Keratinocyte (primary cell): ENCODE measurements at regions not wholly inside any gene's neighbourhood (a gene's known extent, or its start where the extent isn't known, plus 50 kb on each side); places are given as distances from the start of the nearest gene placed in this dataset.

ENCODE experiments used
- EZH2 ChIP-seq: IDR thresholded peaks from one replicate; pipeline ENCODE4 v1.6.1; 2012; ENCODE audit warnings: inconsistent platforms, mild to moderate bottlenecking, low read length, moderate library complexity
- TF ChIP-seq, protein P1 (sequence below), 3 experiments: IDR thresholded peaks in 1 of 3; conservative IDR thresholded peaks in 1 of 3; optimal IDR thresholded peaks in 1 of 3; 2 replicates in 2 of 3; 3 replicates in 1 of 3; pipeline versions ENCODE3 to v1.5.1; 2011; ENCODE audit warnings: low read length in 3 of 3, mild to moderate bottlenecking in 3 of 3, moderate library complexity in 2 of 3, control low read depth in 1 of 3, inconsistent platforms in 1 of 3; ENCODE audit not compliant: insufficient read depth in 2 of 3; ENCODE audit errors: extremely low read depth in 1 of 3

- TF ChIP-seq, protein P1, sequence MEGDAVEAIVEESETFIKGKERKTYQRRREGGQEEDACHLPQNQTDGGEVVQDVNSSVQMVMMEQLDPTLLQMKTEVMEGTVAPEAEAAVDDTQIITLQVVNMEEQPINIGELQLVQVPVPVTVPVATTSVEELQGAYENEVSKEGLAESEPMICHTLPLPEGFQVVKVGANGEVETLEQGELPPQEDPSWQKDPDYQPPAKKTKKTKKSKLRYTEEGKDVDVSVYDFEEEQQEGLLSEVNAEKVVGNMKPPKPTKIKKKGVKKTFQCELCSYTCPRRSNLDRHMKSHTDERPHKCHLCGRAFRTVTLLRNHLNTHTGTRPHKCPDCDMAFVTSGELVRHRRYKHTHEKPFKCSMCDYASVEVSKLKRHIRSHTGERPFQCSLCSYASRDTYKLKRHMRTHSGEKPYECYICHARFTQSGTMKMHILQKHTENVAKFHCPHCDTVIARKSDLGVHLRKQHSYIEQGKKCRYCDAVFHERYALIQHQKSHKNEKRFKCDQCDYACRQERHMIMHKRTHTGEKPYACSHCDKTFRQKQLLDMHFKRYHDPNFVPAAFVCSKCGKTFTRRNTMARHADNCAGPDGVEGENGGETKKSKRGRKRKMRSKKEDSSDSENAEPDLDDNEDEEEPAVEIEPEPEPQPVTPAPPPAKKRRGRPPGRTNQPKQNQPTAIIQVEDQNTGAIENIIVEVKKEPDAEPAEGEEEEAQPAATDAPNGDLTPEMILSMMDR (optimal IDR thresholded peaks at IDR 0.05 in 1 of 3, IDR thresholded peaks at IDR 0.05 in 1 of 3, conservative IDR thresholded peaks at IDR 0.05 in 1 of 3; ENCODE audit: extremely low read depth in 1 of 3, insufficient read depth in 2 of 3, low read length in 3 of 3) = no peak
- no peak for TF ChIP-seq EZH2
Observed at GRCh38 chr3:72241525-72241924, 456.6 kb upstream of the PROK2 start.
